Right hindlimb (tissue), 1 donor: ENCODE measurements at regions not wholly inside any gene's neighbourhood (a gene's known extent, or its start where the extent isn't known, plus 50 kb on each side); places are given as distances from the start of the nearest gene placed in this dataset.
A peak's percentile ranks its signal among the peaks of the same experiment; 100 is the strongest.

Source experiments
- DNase-seq: peaks from one replicate; pipeline ENCODE4 v3.0.0-alpha.2; 2018

DNA sequence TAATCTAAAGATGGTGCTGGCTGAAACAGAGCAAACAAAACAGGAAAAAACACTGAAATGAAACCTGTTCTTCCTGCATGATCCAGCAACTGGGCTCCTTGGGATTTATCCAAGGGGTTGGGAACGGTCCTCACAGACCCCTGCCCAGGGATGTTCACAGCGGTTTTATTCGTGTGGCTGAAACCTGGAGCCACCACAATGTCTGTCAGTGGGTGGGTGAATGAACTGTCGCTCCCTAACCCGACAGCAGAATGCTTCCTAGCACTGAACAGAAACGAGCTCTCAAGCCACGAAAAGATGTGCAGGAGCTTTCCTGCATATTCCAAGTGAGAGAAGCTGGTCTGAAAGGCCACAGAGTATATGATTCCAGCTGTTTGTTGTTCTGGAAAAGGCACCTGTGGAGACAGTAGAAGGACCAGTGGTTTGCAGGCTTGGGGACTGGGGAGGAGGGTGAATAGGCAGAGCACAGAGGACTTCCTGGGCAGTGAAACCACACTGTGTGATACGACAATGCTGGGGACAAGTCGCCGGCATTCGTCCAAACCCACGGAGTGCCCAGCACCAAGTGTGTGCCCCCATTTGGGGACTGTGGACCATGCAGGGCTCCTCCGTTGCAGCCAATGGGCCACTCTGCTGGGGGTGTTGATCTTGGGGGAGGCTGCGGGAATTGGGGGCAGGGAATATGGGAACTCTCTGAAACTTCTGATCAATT is 73.9 kb downstream of the TEX29 start:
- DNase-seq = peak; percentile 5

DNA sequence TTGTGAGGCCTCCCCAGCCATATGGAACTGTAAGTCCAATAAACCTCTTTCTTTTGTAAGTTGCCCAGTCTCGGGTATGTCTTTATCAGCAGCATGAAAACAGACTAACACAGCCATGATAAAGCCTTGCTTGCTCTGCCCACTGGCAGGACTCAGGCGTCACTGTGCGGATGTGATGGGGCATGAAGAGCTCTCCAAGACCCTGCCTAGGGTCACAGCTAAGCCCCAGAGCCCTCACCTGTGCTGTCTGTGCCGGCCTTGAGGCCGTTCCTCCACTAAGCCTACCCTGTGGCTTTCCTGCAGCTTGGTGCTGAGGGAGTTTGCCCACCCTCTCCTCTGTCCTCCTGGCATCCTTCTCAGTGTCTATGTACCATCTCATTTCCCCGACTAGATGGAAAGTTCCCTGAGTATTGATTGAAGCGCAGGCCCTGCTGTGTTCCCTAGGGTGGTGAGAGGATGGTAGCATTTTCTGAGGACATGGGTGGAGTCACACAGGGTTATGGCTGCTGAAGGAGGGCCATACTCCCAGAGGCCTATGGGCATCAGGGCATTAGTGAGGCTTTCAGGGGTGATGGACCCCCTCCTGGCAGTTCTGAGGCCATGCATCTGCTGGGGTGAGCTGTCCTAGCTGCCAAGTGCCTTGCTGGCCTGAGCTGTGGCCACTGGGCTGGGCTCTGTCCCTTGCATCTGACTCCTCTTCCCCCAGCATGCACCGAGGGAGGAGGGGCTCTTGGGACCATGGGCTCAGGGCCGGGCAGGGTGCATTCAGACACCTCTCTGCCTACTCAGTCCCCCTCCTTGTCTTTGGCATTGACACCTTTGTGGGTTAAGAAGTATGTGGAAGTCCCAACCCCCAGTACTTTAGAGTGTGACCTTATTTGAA is 75.3 kb downstream of the TEX29 start:
- DNase-seq = peak; percentile 5

DNA sequence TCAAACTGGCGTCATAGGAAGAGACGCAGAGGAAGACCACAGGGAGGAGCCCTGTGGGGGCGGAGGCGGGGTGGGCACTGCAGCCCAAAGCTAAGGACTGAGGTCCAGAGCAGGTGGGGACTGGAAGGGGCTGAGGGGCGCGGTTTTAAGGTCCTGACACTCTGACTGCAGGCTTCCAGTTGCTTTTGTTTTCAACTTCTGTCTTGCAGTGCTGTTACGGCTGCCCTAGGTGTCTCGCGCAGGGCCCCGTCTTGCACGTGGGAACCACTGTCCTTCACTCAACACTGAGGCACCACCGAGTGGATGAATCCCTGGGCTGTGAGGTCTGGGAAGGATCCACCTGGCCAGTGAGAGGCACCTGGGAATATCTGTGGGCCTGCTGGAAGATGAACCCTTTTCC is 76.0 kb downstream of the TEX29 start:
- DNase-seq = peak; percentile 4

DNA sequence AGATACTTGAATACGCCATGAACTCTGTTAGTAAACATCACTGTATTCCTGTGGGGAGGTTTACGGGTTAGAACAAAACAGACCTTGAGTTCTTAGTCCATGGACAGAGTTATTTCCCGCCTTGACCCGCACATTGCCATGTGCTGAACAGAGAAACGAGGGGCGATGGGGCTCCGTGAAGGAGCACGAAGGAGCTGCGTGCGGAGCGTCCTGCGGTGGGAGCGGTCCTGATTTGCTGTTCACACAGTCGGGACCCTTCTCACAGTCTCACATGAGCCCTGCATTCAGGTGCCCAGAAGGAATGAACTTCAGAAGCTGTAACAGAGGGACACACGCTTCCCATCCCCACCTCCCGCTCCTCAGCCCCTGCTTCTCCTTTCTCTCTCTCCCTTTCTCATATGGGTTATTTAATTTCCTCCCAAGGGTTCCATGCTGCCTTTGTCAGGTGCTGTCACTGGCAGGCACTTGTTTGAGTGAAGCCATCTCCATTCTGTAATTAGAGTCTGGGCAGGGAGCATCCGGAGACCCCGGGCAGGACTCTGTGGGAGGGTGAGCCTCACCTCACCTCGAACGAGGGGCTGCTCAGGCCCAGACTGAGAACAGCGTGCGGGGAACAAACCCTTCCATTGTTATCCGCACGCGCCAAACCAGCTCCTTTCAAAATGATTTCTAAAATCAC is 76.9 kb downstream of the TEX29 start:
- DNase-seq = peak; percentile 4

DNA sequence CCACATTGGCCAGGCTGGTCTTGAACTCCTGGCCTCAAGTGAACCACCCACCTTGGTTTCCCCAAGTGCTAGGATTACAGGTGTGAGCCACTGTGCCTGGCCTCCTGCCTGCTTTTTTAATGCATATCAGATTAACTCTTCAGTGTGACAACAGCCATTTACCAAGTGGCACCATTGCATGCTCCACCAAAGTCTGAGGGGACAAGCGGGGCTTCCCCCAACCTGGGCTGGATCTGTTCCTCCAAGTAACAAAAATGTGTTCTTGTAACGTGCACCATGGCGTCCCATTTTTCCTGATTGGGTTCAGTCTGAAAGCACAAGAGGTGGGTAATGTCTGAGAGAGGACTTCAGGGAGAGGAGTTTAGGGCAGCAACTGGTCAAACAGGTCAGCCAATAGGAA is 77.8 kb downstream of the TEX29 start:
- DNase-seq = peak; percentile 4

DNA sequence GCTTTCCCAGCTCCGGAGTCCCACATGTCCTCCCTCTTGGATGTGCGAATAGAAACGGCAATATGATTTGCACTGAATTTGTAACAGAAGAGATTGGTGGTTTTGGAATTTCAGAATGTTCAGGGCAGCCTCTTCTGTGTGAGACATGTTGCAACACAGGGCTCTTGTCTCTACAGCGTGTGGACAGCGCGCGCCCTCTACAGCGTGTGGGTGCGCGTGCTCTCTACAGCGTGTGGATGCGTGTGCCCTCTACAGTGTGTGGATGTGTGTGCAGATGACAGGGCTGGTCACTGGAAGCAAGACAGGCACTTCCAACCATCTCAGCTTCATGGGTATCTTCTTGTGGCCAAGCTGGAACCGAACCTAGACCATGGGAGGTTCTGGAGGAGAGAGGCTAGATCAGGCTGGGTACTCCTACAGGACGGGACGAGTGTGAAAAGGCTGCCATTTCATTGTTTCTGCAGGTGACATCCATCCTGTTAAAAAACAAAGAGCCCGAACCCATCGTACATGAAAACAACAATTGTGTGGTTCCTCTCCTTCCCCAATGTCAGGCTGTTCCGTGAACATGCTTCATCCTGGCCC is 78.4 kb downstream of the TEX29 start:
- DNase-seq = peak; percentile 2

DNA sequence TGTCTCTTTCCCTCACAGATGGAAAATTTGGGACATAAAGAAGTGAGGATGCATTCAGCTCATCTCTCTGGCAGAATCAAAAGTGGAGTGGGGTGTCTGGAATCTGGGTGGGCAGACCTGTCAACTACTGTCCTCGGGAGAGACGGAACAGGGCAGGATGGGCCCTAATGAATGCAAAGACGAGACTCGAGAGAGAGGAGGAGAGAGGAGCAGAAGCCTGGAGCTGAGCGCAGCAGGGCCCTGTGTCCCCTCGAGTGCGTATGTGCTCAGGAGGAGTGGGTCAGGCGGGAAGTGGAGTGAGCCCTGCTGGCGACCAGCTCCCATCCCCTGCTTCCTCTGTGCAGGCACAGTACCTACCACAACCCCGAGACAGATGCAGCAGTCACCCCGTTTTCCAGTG is 78.9 kb downstream of the TEX29 start:
- DNase-seq = no peak

DNA sequence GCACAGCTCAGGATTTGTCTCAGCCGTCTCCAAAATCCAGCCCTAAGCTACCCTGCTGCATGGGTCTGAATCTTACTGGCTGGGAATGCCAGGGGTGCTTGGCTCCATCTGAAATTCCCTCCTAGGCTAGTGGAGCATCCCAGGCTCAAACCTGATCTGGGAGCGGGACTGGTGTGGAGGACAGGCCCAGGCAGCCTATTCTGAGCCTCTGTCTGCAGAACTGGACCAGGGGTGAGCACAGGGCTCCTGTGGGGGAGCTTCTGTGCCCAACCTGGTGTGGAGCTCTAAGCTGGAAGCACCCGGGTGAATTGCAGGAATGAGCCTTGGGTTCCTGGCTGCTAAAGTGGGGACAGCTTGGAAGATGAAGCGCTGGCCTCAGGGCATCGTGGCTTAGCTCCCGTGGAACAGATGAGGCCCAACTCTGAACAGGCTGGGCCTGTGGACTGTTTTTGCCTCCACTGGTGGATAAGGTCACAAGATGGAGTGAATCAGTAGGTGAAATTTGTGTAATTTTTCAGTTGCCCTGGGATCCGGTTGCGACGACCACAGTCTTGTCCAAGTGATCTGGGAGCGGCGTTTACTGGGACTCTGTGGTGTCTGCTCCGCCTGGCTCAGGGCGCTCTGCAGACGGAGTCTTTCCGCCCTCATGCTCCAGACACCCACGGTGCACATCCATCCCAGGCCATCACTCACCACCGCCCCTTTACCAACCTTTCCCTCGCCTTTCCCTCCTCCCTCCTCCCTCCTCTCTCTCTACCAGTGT is 79.5 kb downstream of the TEX29 start:
- DNase-seq = peak; percentile 4

DNA sequence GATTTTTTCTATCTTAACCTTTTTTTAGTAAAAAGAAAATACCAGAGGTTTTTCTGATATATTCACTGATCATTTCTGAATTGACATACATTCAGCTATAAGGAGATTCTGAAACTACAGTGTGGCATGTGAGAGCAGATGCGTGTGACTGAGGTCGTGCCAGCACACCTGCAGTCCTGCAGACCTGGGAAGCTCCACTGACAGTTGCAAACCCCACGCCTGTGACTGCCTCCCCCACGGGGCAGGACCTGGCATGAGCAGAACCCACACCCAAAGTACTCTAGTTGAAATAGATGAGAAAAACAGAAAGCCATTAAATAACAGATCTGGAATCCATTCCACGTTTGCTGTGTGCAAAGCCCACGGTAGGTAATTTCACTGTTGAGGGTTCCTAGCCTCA is 80.7 kb downstream of the TEX29 start:
- DNase-seq = peak; percentile 3

DNA sequence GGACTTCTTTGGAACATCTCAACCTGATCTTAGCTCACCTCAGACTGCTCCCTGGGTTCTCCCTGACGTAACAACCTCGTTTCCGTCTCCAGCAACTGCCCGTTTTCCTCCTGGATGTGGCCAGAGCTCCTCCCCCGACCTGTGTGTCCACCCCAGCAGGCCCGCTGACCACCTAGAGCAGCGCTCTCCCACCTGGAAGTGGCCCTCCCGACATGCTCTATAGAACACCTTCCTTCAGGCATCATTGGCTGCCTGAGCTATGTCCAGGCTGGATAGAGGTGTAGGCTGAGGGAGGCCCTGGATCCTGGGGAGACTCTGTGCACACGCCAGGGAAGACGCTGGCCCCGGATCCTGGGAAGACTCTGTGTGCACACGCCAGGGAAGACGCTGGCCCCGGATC is 81.3 kb downstream of the TEX29 start:
- peak; percentile 7 for DNase-seq

DNA sequence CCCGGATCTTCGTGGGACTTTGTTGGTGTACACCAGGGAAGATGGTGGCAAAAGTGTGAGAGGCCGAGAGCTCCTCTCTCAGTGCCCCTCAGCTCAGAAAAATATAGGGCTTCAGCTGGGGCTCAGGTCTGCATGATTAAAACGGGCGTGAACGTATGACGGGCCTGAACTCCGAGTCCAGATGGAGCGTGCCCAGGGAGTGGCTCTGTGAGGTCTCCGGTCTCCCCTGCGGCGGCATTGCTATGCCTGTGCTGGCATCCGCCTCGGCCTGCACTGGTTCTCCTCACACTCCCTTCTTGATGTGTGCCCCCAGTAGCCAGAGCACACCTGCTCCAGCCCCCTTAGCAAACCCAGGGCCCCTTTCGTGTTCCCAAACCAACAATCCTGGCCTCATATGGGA is 82.0 kb downstream of the TEX29 start:
- DNase-seq = no peak

DNA sequence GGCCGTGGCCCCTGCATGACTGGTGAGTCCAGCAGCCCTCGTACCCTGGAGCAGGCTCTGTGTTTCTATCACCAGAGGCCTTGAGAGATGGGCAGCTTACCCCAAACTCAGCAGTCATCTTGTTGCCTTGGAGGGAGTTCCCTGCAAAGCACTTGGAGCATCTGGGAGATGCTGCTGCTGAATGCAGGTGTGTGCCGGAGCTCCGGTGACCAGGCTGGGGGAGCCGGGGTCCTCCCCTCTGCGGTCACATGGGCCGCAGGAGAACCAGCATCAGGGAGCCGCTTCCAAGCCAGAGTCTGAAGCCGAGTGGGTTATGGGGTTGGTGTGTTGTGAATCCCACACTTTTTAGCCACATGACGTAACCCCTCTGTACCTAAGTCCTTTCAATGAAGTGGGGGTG is 82.8 kb downstream of the TEX29 start:
- DNase-seq = no peak

DNA sequence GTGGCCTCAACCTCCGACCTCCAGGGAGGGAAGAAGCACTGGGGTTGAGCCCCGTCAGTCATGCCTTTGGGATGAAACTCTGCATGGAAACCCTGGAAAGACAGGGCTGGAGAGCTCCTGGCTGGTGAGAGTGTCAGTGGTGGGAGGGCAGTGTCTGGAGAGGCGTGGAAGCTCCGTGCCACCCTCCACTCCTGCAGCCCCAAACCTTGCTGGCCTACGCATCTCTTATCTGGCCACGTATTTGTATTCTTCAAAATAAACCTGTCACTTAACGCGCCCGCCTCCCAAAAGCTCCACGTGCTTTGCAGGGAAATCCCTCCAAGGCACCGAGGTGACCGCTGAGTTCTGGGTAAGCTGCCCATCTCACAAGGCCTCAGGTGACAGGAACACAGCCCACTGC is 84.3 kb downstream of the TEX29 start:
- no peak for DNase-seq

DNA sequence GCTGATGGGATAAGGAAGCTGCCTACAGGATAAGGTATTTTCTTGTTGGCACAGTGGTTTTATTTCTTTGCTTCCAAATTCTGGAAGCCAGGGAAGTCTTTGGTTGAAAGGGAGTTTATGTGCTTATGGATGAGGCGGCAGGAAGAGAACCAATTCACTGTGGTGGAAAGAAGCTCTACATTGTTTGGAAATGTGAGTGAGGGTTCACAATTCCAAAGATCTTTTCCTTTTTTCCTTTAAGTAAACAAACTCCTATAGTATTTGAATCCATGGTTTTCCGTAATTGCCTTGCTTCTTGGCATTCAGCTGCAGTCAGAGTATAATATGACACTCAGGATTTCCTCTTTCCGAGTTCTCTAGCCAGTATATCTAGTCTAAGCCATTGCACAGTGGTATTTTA is 86.2 kb downstream of the TEX29 start:
- DNase-seq = no peak

DNA sequence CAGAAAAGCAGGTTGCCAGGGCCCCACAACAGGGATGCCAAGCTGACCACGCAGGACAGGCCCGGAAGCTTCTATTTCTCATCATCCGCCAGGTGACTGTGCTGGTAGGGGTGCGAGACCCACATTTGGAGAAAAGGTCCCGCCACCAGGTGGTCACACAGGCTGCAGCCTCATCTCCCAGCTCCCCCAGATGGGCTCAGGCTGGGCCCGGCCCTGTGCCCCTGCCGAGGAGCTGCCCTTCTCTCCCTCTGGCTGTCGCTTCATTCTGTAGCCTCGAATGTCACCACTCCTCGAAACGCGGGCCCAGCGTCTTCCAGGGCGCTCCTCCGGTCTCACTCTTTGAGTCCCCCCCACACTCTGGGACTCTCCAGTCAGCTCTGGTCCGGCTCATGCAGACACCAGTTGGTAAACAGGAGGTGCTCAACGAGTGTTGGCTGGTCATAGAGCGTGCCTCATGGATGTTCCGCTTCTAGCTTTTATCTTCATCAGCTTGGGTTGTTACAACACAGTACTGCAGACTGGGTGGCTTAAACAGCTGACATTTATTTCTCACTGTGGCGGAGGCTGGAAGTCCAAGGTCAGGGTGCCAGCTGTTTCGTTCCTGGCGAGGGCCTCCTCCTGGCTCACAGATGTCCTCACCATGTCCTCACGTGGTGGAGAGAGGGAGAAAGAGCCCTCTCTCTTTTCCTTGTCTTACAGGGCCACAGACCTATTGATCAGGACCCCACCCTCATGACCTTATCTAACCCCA is 87.1 kb downstream of the TEX29 start:
- no peak for DNase-seq

DNA sequence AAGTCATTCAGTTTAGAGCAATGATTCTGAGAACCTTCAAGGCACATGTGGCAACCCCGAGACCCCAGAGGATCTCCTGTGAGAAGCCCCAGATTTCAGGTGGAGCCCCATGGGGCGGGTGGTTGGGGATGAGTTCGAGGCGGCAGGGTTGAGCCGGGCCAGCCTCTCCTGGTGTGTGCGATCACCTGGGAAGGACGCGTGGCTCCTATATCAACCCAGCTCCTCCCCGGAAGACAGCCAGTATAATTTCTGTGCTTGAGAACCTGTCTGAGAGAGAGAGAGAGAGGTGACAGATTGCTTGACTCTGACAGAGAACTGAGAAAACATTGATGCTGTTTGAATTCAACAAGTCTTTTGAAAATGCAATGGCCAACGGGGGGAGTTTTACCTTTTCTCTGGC is 89.0 kb downstream of the TEX29 start:
- no peak for DNase-seq

DNA sequence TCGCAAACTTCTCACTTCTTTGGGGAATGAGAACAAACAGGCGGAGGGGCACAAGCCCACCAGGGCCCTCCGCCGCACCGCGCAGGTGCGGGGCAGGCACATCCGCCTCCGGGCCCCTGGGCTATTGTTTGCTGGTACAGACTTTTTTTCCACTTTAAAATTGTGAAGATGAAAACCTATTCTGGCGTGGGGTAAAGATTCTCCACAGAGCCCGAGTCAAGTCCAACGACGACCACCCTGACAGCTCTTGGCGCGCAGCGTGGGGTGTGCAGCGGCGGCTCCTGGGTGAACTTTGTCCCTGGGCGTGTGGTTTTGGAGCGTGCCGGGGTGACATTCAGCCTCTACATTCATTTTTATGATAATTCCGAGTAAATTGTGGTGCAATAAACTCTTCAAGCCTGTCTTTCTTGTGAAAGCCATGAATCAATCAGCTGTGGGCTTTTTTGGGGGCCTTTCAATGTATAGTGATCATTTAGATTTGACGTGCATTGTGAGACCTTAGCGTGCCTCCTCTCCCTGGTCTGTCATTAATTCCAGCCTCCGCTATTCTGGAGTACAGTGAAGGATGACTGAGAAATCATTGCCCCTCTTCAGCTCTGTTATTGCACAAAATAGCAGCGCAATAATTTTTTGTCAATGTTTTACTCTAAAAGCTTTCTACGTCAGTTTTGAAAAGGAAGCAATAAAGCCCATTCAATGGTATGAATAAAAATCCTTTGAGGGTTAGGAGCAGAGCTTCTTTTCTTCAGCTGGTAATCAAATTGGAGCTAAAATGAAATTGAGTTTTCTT is 90.0 kb downstream of the TEX29 start:
- DNase-seq = no peak

DNA sequence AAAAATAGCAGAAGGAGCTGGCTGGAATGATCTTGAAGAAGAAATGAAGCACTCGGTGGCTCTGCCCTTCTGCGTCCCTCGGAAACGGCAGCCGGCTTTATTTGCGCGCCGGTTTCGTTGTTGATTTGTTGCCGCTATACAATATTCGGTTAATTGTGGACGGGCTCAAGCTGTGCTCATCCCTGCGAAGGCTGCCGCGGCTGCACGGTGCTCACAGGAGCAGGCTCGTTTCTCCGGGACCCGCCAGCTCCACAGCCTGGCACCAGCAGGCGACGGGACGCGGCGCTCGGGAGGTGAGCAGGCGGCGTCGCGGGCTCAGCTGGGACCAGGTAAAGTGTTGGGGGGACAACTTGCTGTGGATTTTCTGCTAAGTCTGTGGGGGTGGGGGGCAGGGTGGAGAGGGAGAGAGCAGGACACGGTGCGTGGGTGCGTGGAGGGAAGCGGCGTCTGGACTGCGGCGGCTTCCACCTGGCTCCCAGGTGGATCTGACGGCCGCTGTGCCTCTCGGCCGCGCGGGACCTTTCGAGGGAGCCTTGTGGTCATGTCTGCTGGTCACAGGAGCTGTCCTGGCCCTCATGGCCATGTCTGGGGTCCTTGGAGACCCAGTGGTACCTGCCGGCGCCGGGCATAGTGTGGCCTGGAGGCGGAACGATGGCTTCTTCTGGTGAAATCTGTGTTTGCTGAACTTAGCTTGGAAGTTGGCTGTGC is 90.9 kb downstream of the TEX29 start:
- no peak for DNase-seq

DNA sequence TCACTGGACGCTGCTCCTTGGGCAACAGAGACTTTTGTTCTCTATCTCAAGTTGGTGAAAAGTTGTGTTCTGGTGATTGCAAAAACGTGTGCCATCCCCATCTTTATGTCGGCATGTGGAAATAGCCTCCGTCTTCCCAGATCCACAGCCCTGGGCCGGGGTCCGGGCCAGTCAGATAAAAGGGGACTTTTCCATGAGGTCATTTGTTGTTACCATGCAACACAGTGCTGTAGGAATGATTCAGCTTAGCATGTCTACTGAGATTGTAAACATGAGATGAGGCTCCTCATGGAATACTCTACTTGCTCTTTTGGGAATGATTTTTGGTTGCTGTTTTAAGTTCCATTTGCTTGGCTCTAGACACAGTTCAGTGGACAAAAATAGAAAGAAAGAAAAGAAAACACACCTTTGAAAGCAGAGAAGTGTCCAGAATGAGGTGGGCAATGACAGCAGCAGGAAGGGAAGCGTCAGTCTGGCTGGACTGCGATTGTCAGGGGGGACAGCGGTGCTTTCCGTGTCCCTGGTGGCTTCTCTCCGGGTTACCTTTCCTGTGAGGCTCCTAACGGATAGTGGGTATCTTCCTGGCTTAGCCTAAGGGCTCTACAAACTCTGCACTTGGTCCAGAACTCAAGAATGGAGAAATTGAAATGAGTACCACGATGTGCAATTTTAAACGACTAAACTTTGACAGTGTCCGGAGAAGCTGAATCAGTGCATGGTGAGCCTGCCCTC is 91.6 kb downstream of the TEX29 start:
- no peak for DNase-seq
